Fibroblast of mammary gland (primary cell): ENCODE measurements at regions not wholly inside any gene's neighbourhood (a gene's known extent, or its start where the extent isn't known, plus 50 kb on each side); places are given as distances from the start of the nearest gene placed in this dataset.
"Not testable (repeated sequence)": the region's sequence is repeated elsewhere in the genome, so short reads cannot be mapped to it uniquely, and the experiment has no call there.

ENCODE experiments used
- DNase-seq: peaks from one replicate; pipeline ENCODE4 v3.0.0-alpha.2; 2010; ENCODE audit warnings: low read depth
- H3K4me3 ChIP-seq: 2 replicates; pipeline ENCODE4 v1.5.1; 2011; ENCODE audit warnings: low read depth, mild to moderate bottlenecking, low read length, moderate library complexity; ENCODE audit not compliant: control insufficient read depth
- CTCF ChIP-seq: conservative IDR thresholded peaks from 2 replicates; pipeline ENCODE4 v1.5.1; 2011; ENCODE audit warnings: low read depth, low read length, inconsistent platforms; ENCODE audit not compliant: control insufficient read depth, insufficient read depth

GRCh38 chr14:106230071-106230470 is 703.7 kb downstream of the TMEM121 start:
- H3K4me3 ChIP-seq: no peak overlapping the region

GRCh38 chr14:106233191-106233590 is 706.8 kb downstream of the TMEM121 start:
- H3K4me3 ChIP-seq, DNase-seq: not testable (repeated sequence)

More at GRCh38 chr14:106230071-106230470, 703.7 kb downstream of the TMEM121 start:
- TF ChIP-seq CTCF: no peak
- no peak for DNase-seq

GRCh38 chr14:106234525-106235254 is 708.3 kb downstream of the TMEM121 start:
- not testable (repeated sequence) for H3K4me3 ChIP-seq, DNase-seq

GRCh38 chr14:106235356-106236159 is 709.2 kb downstream of the TMEM121 start:
- H3K4me3 ChIP-seq: no peak overlapping the region
- TF ChIP-seq CTCF: no peak
- no peak for DNase-seq

- TF ChIP-seq CTCF: no peak
- DNase-seq: no peak
- no peak overlapping the region for H3K4me3 ChIP-seq
These were observed 722.2 kb downstream of the TMEM121 start for GRCh38 chr14:106248321-106249192.

- not testable (repeated sequence) for DNase-seq, H3K4me3 ChIP-seq
These were observed 727.6 kb downstream of the TMEM121 start for GRCh38 chr14:106253995-106254394.

GRCh38 chr14:106257569-106257994 is 731.2 kb downstream of the TMEM121 start:
- DNase-seq, H3K4me3 ChIP-seq: not testable (repeated sequence)

- TF ChIP-seq CTCF: no peak
- no peak for DNase-seq
- H3K4me3 ChIP-seq: no peak overlapping the region
These were observed 741.8 kb downstream of the TMEM121 start for GRCh38 chr14:106268013-106268727.
